K562 (cell line): ENCODE measurements at regions not wholly inside any gene's neighbourhood (a gene's known extent, or its start where the extent isn't known, plus 50 kb on each side); places are given as distances from the start of the nearest gene placed in this dataset.

ENCODE experiments used
- ATAC-seq: fragments of 200-7000 bp; cut with Tn5 transposase; 3 replicates; pipeline ENCODE4 v1.9.1; 2020; ENCODE audit warnings: moderate library complexity
- BruUV-seq: library from RNA; stranded (reverse); fragments of 400-500 nt; replicated peaks from 2 replicates; lab custom pipeline; 2021; lab: Mats Ljungman, UMichigan
- CTCF ChIA-PET: fragments of 300-600 bp; formaldehyde crosslinking; extraction: SDS; loops from one replicate; lab custom pipeline; 2021; ENCODE audit warnings: low intra/inter-chr PET ratio; lab: Yijun Ruan, JAX
- POLR2A ChIA-PET: fragments of 300-600, 350-650 bp; sonication (Branson Sonifier 250); formaldehyde crosslinking; extraction: SDS; loops from one replicate; lab custom pipeline; 2021; ENCODE audit warnings: antibody characterized with exemption, inconsistent platforms; lab: Yijun Ruan, JAX
- DNase-seq, 4 experiments: peaks; one replicate each; pipeline versions ENCODE4 v3.0.0 to v3.0.0-alpha.2; 2011 to 2018; ENCODE audit warnings: low spot score in 3 of 4, mixed read lengths in 3 of 4; ENCODE audit errors: extremely low read depth in 1 of 4
- FAIRE-seq: peaks from 2 replicates; lab custom pipeline; 2011; peaks lifted over from hg19 to GRCh38; lab: Jason Lieb, UNC
- H2AFZ ChIP-seq: 2 replicates; pipeline ENCODE4 v1.6.0; 2011; ENCODE audit warnings: low read depth, low read length, control low read depth, inconsistent platforms
- H3K27ac ChIP-seq: fragments of 200-600 bp; 3 replicates; pipeline ENCODE4 v1.8.0; 2011; ENCODE audit warnings: low read depth, mild to moderate bottlenecking, control low read depth, inconsistent platforms, low read length, moderate library complexity, mixed read lengths; ENCODE audit errors: extremely low read depth
- H3K27me3 ChIP-seq, 2 experiments: fragments of 300-600 bp in 1 of 2; 2 replicates in 1 of 2; 3 replicates in 1 of 2; pipeline versions ENCODE4 v1.6.0 to v1.8.0; 2011; ENCODE audit warnings: inconsistent platforms in 2 of 2, low read length in 2 of 2, mild to moderate bottlenecking in 1 of 2, mixed read lengths in 1 of 2, moderate library complexity in 1 of 2; ENCODE audit not compliant: control insufficient read depth in 2 of 2, insufficient read depth in 2 of 2
- H3K36me3 ChIP-seq: fragments of 300-600 bp; 3 replicates; pipeline ENCODE4 v1.8.0; 2011; ENCODE audit warnings: mild to moderate bottlenecking, low read length, inconsistent platforms; ENCODE audit not compliant: control insufficient read depth, insufficient read depth
- H3K4me1 ChIP-seq, 2 experiments: fragments of 200-600 bp in 1 of 2; replicated peaks in 1 of 2; 2 replicates in 1 of 2; 3 replicates in 1 of 2; pipeline versions ENCODE4 v1.5.1 to v1.8.0; 2011; ENCODE audit warnings: inconsistent platforms in 2 of 2, low read length in 2 of 2, mild to moderate bottlenecking in 1 of 2, mixed read lengths in 1 of 2, moderate library complexity in 1 of 2; ENCODE audit not compliant: control insufficient read depth in 2 of 2, insufficient read depth in 2 of 2
- H3K4me2 ChIP-seq: 2 replicates; pipeline ENCODE4 v1.6.1; 2011; ENCODE audit warnings: low read length, control low read depth, inconsistent platforms, mixed read lengths; ENCODE audit not compliant: insufficient read depth
- H3K4me3 ChIP-seq: fragments of 200-600 bp; sonication (generic), shearing (Covaris generic); 2 replicates; pipeline ENCODE4 v1.5.1; 2016; ENCODE audit warnings: control low read depth, inconsistent platforms
- H3K79me2 ChIP-seq: fragments of 200-600 bp; 3 replicates; pipeline ENCODE4 v1.8.0; 2011; ENCODE audit warnings: low read length, inconsistent platforms; ENCODE audit not compliant: control insufficient read depth, insufficient read depth
- H3K9ac ChIP-seq, 2 experiments: 2 replicates each; pipeline versions ENCODE4 v1.6.0 to v1.6.1; 2011; ENCODE audit warnings: low read depth in 2 of 2, low read length in 2 of 2, control low read depth in 1 of 2, inconsistent platforms in 1 of 2, mild to moderate bottlenecking in 1 of 2, mixed read lengths in 1 of 2; ENCODE audit not compliant: insufficient read depth in 1 of 2
- H3K9me1 ChIP-seq: one replicate; pipeline ENCODE4 v1.6.0; 2011; ENCODE audit warnings: inconsistent platforms, mild to moderate bottlenecking, low read length, moderate library complexity; ENCODE audit not compliant: control insufficient read depth, insufficient read depth
- H3K9me3 ChIP-seq: replicated peaks from 2 replicates; pipeline ENCODE4 v1.5.1; 2011; ENCODE audit warnings: low read depth, low read length, inconsistent platforms; ENCODE audit not compliant: control insufficient read depth, insufficient read depth
- H4K20me1 ChIP-seq: replicated peaks from 2 replicates; pipeline ENCODE4 v1.6.1; 2011; ENCODE audit warnings: low read length, inconsistent platforms, mixed read lengths; ENCODE audit not compliant: control insufficient read depth, insufficient read depth
- ARID4B ChIP-seq: sonication (generic); formaldehyde crosslinking; IDR thresholded peaks from 2 replicates; pipeline ENCODE4 v1.8.0; 2022; ENCODE audit warnings: mild to moderate bottlenecking, missing genetic modification reagents
- ARNT ChIP-seq, 2 experiments: fragments of 450-650 bp; IDR thresholded peaks; 2 replicates each; pipeline ENCODE4 v1.6.1; 2016; ENCODE audit warnings: mild to moderate bottlenecking in 1 of 2
- DACH1 ChIP-seq: fragments of 450-650 bp; IDR thresholded peaks from 2 replicates; pipeline ENCODE4 v1.6.1; 2018; ENCODE audit not compliant: partially characterized antibody
- EGR1 ChIP-seq: fragments of 450-650 bp; conservative IDR thresholded peaks from 2 replicates; pipeline ENCODE4 v1.6.1; 2017; ENCODE audit warnings: mild to moderate bottlenecking
- EP300 ChIP-seq: IDR thresholded peaks from 2 replicates; pipeline ENCODE4 v1.6.1; 2012; ENCODE audit warnings: low read length, improper control_type of control experiment
- GATAD2B ChIP-seq: fragments of 450-650 bp; IDR thresholded peaks from 2 replicates; pipeline ENCODE4 v1.6.1; 2017; ENCODE audit warnings: mild to moderate bottlenecking, borderline replicate concordance
- HIVEP1 ChIP-seq: fragments of 250-450 bp; sonication (Bioruptor Pico); IDR thresholded peaks from 2 replicates; pipeline ENCODE4 v1.4.0; 2020; ENCODE audit warnings: mild to moderate bottlenecking
- MEF2A ChIP-seq: IDR thresholded peaks from 2 replicates; pipeline ENCODE4 v1.6.1; 2011; ENCODE audit warnings: low read depth, mild to moderate bottlenecking, low read length, moderate library complexity; ENCODE audit not compliant: control insufficient read depth
- PCBP2 ChIP-seq: fragments of 200-400 bp; formaldehyde crosslinking; IDR thresholded peaks from 2 replicates; pipeline ENCODE4 v1.6.1; 2018; ENCODE audit warnings: low read length, low read depth, mild to moderate bottlenecking, moderate library complexity; ENCODE audit not compliant: poor library complexity, severe bottlenecking
- RBBP5 ChIP-seq: fragments of 200-600 bp; sonication (generic); IDR thresholded peaks from 2 replicates; pipeline ENCODE4 v1.6.1; 2012; ENCODE audit warnings: borderline replicate concordance, mild to moderate bottlenecking, low read length, control low read depth, inconsistent platforms; ENCODE audit not compliant: insufficient read depth, poor library complexity, severe bottlenecking
- RNF2 ChIP-seq: sonication (generic); IDR thresholded peaks from 2 replicates; pipeline ENCODE4 v1.6.1; 2016
- SMARCE1 ChIP-seq: fragments of 450-650 bp; IDR thresholded peaks from 2 replicates; pipeline ENCODE4 v1.7.1; 2016; ENCODE audit warnings: mild to moderate bottlenecking
- SRSF7 ChIP-seq: fragments of 200-400 bp; formaldehyde crosslinking; optimal IDR thresholded peaks from 2 replicates; pipeline ENCODE3; 2017; ENCODE audit warnings: mild to moderate bottlenecking, low read depth, low read length
- ZFP1 ChIP-seq: fragments of 450-650 bp; formaldehyde crosslinking; IDR thresholded peaks from 2 replicates; pipeline ENCODE4 v1.4.0; 2020; ENCODE audit warnings: mild to moderate bottlenecking, mixed read lengths
- ZKSCAN8 ChIP-seq: fragments of 200-800 bp; sonication (Bioruptor generic); IDR thresholded peaks from 2 replicates; pipeline ENCODE4 v1.6.1; 2016; ENCODE audit warnings: missing genetic modification characterization, missing compliant biosample characterization
- ZNF232 ChIP-seq: sonication (generic); formaldehyde crosslinking; IDR thresholded peaks from 2 replicates; pipeline ENCODE4 v1.8.0; 2022; ENCODE audit warnings: mild to moderate bottlenecking, missing genetic modification reagents
- ZNF445 ChIP-seq: fragments of 250-450 bp; sonication (Bioruptor Pico); IDR thresholded peaks from 2 replicates; pipeline ENCODE4 v1.4.0; 2020; ENCODE audit warnings: low read depth, mild to moderate bottlenecking, moderate library complexity
- ZNF507 ChIP-seq: conservative IDR thresholded peaks from 2 replicates; pipeline ENCODE4 v1.6.1; 2017; ENCODE audit warnings: missing genetic modification characterization, missing compliant biosample characterization
- ZNF79 ChIP-seq: fragments of 250-450 bp; sonication (Bioruptor Pico); IDR thresholded peaks from 2 replicates; pipeline ENCODE4 v1.4.0; 2020; ENCODE audit warnings: low read depth, mild to moderate bottlenecking, moderate library complexity
- WGBS: fragments of 100-300 bp; shearing (Covaris generic); methylation state at CpG from one replicate; pipeline ENCODE4 v1.1.6; 2016; ENCODE audit warnings: low coverage, mixed read lengths; ENCODE audit not compliant: insufficient coverage; ENCODE audit errors: missing lambda C conversion rate; 5-methylcytosine and 5-hydroxymethylcytosine counted together
- in situ Hi-C: fragments of 300-500 bp; cut with MboI; formaldehyde crosslinking; loops from 4 replicates; pipeline ENCODE4 v1.15.0; 2018; ENCODE audit warnings: inconsistent platforms, mixed read lengths
- intact Hi-C: fragments of 100-400 bp; cut with micrococcal nuclease; formaldehyde crosslinking; loops from 2 replicates; pipeline ENCODE4 v1.14.2; 2022
- TF ChIP-seq, protein P1 (sequence below): fragments of 450-650 bp; IDR thresholded peaks from 2 replicates; pipeline ENCODE4 v1.6.1; 2016; ENCODE audit warnings: antibody characterized with exemption

- no TSS peak for BruUV-seq
Observed at GRCh38 chr13:56563663-56564062, 577.1 kb upstream of the PRR20A start.

More at GRCh38 chr13:56563663-56564062, 577.1 kb upstream of the PRR20A start:
- CTCF ChIA-PET, result no interaction called here
- TF ChIP-seq RBBP5, result no peak
- no peak for TF ChIP-seq MEF2A
- no peak for TF ChIP-seq ARNT (IDR thresholded peaks at IDR 0.05)
- no peak for TF ChIP-seq ZKSCAN8
- TF ChIP-seq SMARCE1, result no peak
- TF ChIP-seq ZNF507, result no peak
- TF ChIP-seq ZFP1 (CRISPR knock-in tag), result no peak
- no peak for TF ChIP-seq HIVEP1 (CRISPR knock-in tag)
- TF ChIP-seq ZNF445 (CRISPR knock-in tag), result no peak
- TF ChIP-seq ZNF79, result no peak
- no peak for TF ChIP-seq RNF2
- no peak for TF ChIP-seq SRSF7
- no peak for TF ChIP-seq EGR1
- no peak for TF ChIP-seq DACH1
- TF ChIP-seq PCBP2, result no peak
- no peak for TF ChIP-seq ZNF232
- TF ChIP-seq GATAD2B, result no peak
- TF ChIP-seq ARID4B, result no peak
- TF ChIP-seq, protein P1, sequence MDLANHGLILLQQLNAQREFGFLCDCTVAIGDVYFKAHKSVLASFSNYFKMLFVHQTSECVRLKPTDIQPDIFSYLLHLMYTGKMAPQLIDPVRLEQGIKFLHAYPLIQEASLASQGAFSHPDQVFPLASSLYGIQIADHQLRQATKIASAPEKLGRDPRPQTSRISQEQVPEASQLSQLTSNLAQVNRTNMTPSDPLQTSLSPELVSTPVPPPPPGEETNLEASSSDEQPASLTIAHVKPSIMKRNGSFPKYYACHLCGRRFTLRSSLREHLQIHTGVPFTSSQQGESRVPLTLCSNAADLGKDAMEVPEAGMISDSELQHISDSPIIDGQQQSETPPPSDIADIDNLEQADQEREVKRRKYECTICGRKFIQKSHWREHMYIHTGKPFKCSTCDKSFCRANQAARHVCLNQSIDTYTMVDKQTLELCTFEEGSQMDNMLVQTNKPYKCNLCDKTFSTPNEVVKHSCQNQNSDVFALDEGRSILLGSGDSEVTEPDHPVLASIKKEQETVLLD, result no peak
- no peak for TF ChIP-seq EP300
- TF ChIP-seq, all 486 proteins: peak for 0
- in situ Hi-C loops (no loop called here), intact Hi-C loops (no loop called here)
- POLR2A ChIA-PET, result no interaction called here
- no peaks in the 10 kb centered on the region for H3K9me3 ChIP-seq
- no peaks in the 10 kb centered on the region for H3K4me1 ChIP-seq
- H3K4me2 ChIP-seq, result no peak overlapping the region
- no peak overlapping the region for H3K4me3 ChIP-seq
- no peak for DNase-seq
- no peaks in the 10 kb centered on the region for H3K36me3 ChIP-seq
- 0% methylated on average over 2 of the region's 4 CpGs for WGBS
- H3K27me3 ChIP-seq, result no peaks in the 10 kb centered on the region
- no peak for FAIRE-seq
- no peak overlapping the region for H3K9ac ChIP-seq
- no peak overlapping the region for H2AFZ ChIP-seq
- no peak overlapping the region for H3K27ac ChIP-seq
- no peak for ATAC-seq
- no peaks in the 10 kb centered on the region for H4K20me1 ChIP-seq
- no peaks in the 10 kb centered on the region for H3K79me2 ChIP-seq
- no peaks in the 10 kb centered on the region for H3K9me1 ChIP-seq
